ENCODE measurements at regions not wholly inside any gene's neighbourhood (a gene's known extent, or its start where the extent isn't known, plus 50 kb on each side); places are given as distances from the start of the nearest gene placed in this dataset.
A peak's percentile ranks its signal among the peaks of the same experiment; 100 is the strongest.

DNA sequence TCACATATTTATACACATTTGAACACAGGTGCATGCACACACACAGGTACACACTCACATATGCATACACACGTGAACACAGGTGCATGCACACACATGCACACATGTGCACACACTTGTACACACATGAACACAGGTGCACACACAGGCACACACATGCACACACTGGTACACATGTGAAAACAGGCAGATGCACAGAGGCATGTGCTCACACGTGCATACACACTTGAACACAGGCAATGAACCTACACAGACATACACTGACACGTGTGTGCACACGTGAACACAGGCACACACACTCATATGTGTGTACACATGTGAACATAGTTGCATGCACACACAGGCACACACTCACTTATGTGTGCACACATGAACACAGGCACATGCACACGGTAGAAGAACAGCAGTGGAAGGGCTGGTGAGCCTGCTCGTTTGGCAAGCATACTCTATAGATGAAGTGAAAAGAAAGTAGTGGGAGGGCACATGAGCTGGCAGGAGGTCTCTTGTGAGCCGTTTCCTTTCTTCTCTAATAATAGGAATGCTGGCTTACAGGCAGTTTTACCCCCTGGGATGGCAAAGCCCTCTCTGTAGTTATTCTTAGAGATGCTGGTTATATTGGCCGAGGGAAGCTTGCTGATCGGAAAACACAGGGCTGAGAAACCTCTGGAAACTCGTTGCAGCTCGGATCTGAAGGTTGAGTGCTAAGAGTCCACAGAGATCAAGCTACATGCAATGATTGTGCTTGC is 279.6 kb upstream of the CLNK start:
- Histone ChIP-seq H3K79me2 (ENCODE audit: control insufficient read depth in 1 of 2, insufficient read depth in 2 of 2, low read length in 2 of 2) (no peaks in the 10 kb centered on the region), H4K91ac (replicated peaks; ENCODE audit: insufficient read length, low read length) (peak overlapping the region; percentile 47), H3K56ac (replicated peaks; ENCODE audit: insufficient read length, low read depth, low read length) (no peak overlapping the region), H2BK5ac (ENCODE audit: low read depth, low read length) (peak overlapping the region; percentile 5; the same call in 1 of the 2 replicates), H3K14ac (ENCODE audit: insufficient read length) (peak overlapping the region; percentile 4), H2BK15ac (ENCODE audit: low read length) (peak overlapping the region; percentile 62; the same call in 1 of the 2 replicates), H4K8ac (ENCODE audit: extremely low read depth, insufficient read depth, low read length) (no peak overlapping the region), H3K23ac (ENCODE audit: insufficient read length) (no peak overlapping the region), H3K4ac (replicated peaks; ENCODE audit: insufficient read length, low read depth, low read length) (no peak overlapping the region), H3K4me1 (replicated peaks in 1 of 4; ENCODE audit: control insufficient read depth in 3 of 4, insufficient read depth in 4 of 4, low read length in 3 of 4) (peaks cover 9 to 17% (median 13%) of the 10 kb centered on the region in 4 experiments), H3K27me3 (replicated peaks in 1 of 4; ENCODE audit: control insufficient read depth in 3 of 4, extremely low read depth in 1 of 4, insufficient read depth in 3 of 4, low read length in 3 of 4) (peaks cover 0 to 16% (median 7%) of the 10 kb centered on the region in 4 experiments; a peak in 4 of 7 replicates), H3K4me3 (ENCODE audit: extremely low read depth in 1 of 4, insufficient read depth in 2 of 4, low read depth in 3 of 4, low read length in 4 of 4) (0 out of 8 replicates have a peak overlapping the region, but pooled peaks of 1 of the 4 experiments have one; percentile 0), H2BK12ac (ENCODE audit: low read depth, low read length) (peak overlapping the region; percentile 88; the same call in 1 of the 2 replicates), H2AFZ (ENCODE audit: low read length) (no peak overlapping the region), H3K27ac (ENCODE audit: low read depth, low read length) (no peak overlapping the region), H3K9me3 (ENCODE audit: insufficient read depth in 2 of 2, low read depth in 1 of 2, low read length in 1 of 2) (no peaks in the 10 kb centered on the region), H4K5ac (ENCODE audit: insufficient read length, low read depth, low read length) (no peak overlapping the region), H4K20me1 (replicated peaks in 1 of 2; ENCODE audit: control insufficient read depth in 1 of 2, insufficient read depth in 2 of 2, low read length in 2 of 2) (peaks cover 0 to 8% of the 10 kb centered on the region in 2 experiments), H2AK5ac (ENCODE audit: low read depth, low read length) (peak overlapping the region; percentile 93; the same call in 1 of the 2 replicates), H3K9ac (replicated peaks in 1 of 4; ENCODE audit: extremely low read depth in 1 of 4, low read depth in 3 of 4, low read length in 3 of 4) (0 out of 7 replicates have a peak overlapping the region, but pooled peaks of 1 of the 4 experiments have one; percentile 27), H3K4me2 (ENCODE audit: insufficient read depth in 1 of 2, low read depth in 2 of 2, low read length in 2 of 2) (peak overlapping the region; percentile 40 to 81), H2BK20ac (ENCODE audit: low read length) (no peak overlapping the region), H2BK120ac (replicated peaks; ENCODE audit: low read depth, low read length) (no peak overlapping the region), H3K79me1 (ENCODE audit: low read depth, low read length) (0 out of 2 replicates have a peak, but pooled peaks cover 5% of the 10 kb centered on the region), H3K18ac (ENCODE audit: extremely low read depth, low read length) (no peak overlapping the region), H3K36me3 (ENCODE audit: control insufficient read depth in 2 of 4, insufficient read depth in 4 of 4, low read length in 3 of 4) (no peaks in the 10 kb centered on the region; a peak in 1 of 8 replicates), H3K23me2 (ENCODE audit: low read depth, low read length) (peaks cover 7% of the 10 kb centered on the region; the same call in 1 of the 2 replicates)
- FAIRE-seq (peak; percentile 78), DNase-seq (ENCODE audit: low read depth in 1 of 2, low spot score in 2 of 2) (no peak)
- 50% methylated on average over 11 of the region's 11 CpGs; no CpG with 5 or more reads in 1 of the 2 experiments for WGBS, 2 experiments (ENCODE audit: extremely low coverage in 1 of 2, insufficient coverage in 1 of 2, insufficient read length in 1 of 2, insufficient replicate concordance in 2 of 2, low coverage in 1 of 2, low lambda C conversion rate in 2 of 2, missing lambda C conversion rate in 1 of 2)
- TF ChIP-seq BRCA1 (IDR thresholded peaks at IDR 0.05; ENCODE audit: low read depth, low read length) (no peak), RAD21 (IDR thresholded peaks at IDR 0.05 in 1 of 2, conservative IDR thresholded peaks at IDR 0.05 in 1 of 2; ENCODE audit: low read depth in 2 of 2, low read length in 2 of 2) (0 out of 4 replicates have a peak, but pooled peaks of 1 of the 2 experiments have one; percentile 8), RXRA (IDR thresholded peaks at IDR 0.05; ENCODE audit: insufficient read depth, low read depth, low read length) (no peak)
- POLR2A ChIA-PET (ENCODE audit: partially characterized antibody): no interaction called here
- CTCF ChIA-PET (ENCODE audit: partially characterized antibody): interaction anchor here (0.6 to 1.3 kb wide), 3 partner anchors 9 to 230 kb away, joined by 3 to 4 read pairs (median 3); no protein-coding TSS in a partner anchor

All from H1 (cell line).